B cell (primary cell): ENCODE measurements at regions not wholly inside any gene's neighbourhood (a gene's known extent, or its start where the extent isn't known, plus 50 kb on each side); places are given as distances from the start of the nearest gene placed in this dataset.

Source experiments
- ATAC-seq: fragments of 200-7000 bp; cut with Tn5 transposase; one replicate; pipeline ENCODE4 v1.10.0; 2021; ENCODE audit warnings: low read depth, mild to moderate bottlenecking, moderate number of reproducible peaks, moderate library complexity
- CTCF ChIA-PET: fragments of 350-600 bp; sonication (Branson Sonifier 250); formaldehyde crosslinking; loops from one replicate; lab custom pipeline; 2021; ENCODE audit warnings: antibody characterized with exemption, inconsistent platforms; lab: Charles Lee
- POLR2A ChIA-PET: fragments of 350-600 bp; sonication (Branson Sonifier 250); formaldehyde crosslinking; loops from one replicate; lab custom pipeline; 2021; ENCODE audit warnings: antibody characterized with exemption; lab: Charles Lee
- DNase-seq: peaks from one replicate; pipeline ENCODE4 v3.0.0; 2013
- H2AFZ ChIP-seq: 2 replicates; pipeline ENCODE4 v1.6.1; 2012; ENCODE audit warnings: mild to moderate bottlenecking, low read depth, low read length; ENCODE audit not compliant: insufficient read depth, poor library complexity, severe bottlenecking
- H3K27ac ChIP-seq, 2 donors: 1 replicate in 1 of 2; 2 replicates in 1 of 2; pipeline ENCODE4 v1.5.1; 2012 to 2013; ENCODE audit warnings: low read length in 2 of 2, mild to moderate bottlenecking in 2 of 2, moderate library complexity in 1 of 2
- H3K27me3 ChIP-seq, 4 experiments: fragments of 200-600 bp in 1 of 4; sonication (generic) in 1 of 4; replicated peaks in 1 of 4; 1 replicate in 2 of 4; 2 replicates in 2 of 4; pipeline versions ENCODE4 v1.6.1 to v1.7.0; 2013 to 2016; ENCODE audit warnings: low read length in 3 of 4, mild to moderate bottlenecking in 2 of 4, mixed read lengths in 1 of 4, moderate library complexity in 1 of 4; ENCODE audit not compliant: insufficient read depth in 4 of 4, control insufficient read depth in 3 of 4; ENCODE audit errors: control extremely low read depth in 1 of 4
- H3K36me3 ChIP-seq, 2 experiments: replicated peaks in 1 of 2; 1 replicate in 1 of 2; 2 replicates in 1 of 2; pipeline versions ENCODE4 v1.6.1 to v1.7.1; 2013; ENCODE audit warnings: low read length in 1 of 2; ENCODE audit not compliant: insufficient read depth in 2 of 2, control insufficient read depth in 1 of 2; ENCODE audit errors: control extremely low read depth in 1 of 2, extremely low read depth in 1 of 2
- H3K4me1 ChIP-seq, 2 donors: fragments of 200-600 bp in 1 of 2; sonication (generic) in 1 of 2; 1 replicate in 1 of 2; 2 replicates in 1 of 2; pipeline versions ENCODE4 v1.5.1 to v1.6.1; 2013 to 2017; ENCODE audit warnings: low read length in 2 of 2; ENCODE audit not compliant: control insufficient read depth in 2 of 2, insufficient read depth in 2 of 2
- H3K4me2 ChIP-seq: replicated peaks from 2 replicates; pipeline ENCODE3; 2012; ENCODE audit warnings: mild to moderate bottlenecking, low read depth, low read length; ENCODE audit not compliant: poor library complexity, severe bottlenecking
- H3K4me3 ChIP-seq, 5 experiments: fragments of 200-600 bp in 1 of 5; sonication (generic) in 1 of 5; 1 replicate in 3 of 5; 2 replicates in 2 of 5; pipeline versions ENCODE4 v1.5.1 to v1.7.0; 2011 to 2016; ENCODE audit warnings: low read length in 4 of 5, mild to moderate bottlenecking in 4 of 5, low read depth in 2 of 5, control low read depth in 1 of 5, moderate library complexity in 1 of 5; ENCODE audit not compliant: insufficient read depth in 1 of 5; ENCODE audit errors: control extremely low read depth in 1 of 5, extremely low read depth in 1 of 5
- H3K79me2 ChIP-seq: fragments of 200-600 bp; sonication (generic); one replicate; pipeline ENCODE4 v1.6.0; 2016; ENCODE audit warnings: low read length; ENCODE audit not compliant: control insufficient read depth, insufficient read depth
- H3K9ac ChIP-seq: fragments of 200-600 bp; sonication (generic); 2 replicates; pipeline ENCODE4 v1.6.1; 2017; ENCODE audit warnings: mild to moderate bottlenecking, low read length, moderate library complexity
- H3K9me3 ChIP-seq, 3 donors: one replicate each; pipeline versions ENCODE4 v1.6.1 to v1.7.1; 2013; ENCODE audit warnings: low read length in 2 of 3; ENCODE audit not compliant: control insufficient read depth in 2 of 3, insufficient read depth in 1 of 3; ENCODE audit errors: control extremely low read depth in 1 of 3
- H4K20me1 ChIP-seq: 2 replicates; pipeline ENCODE4 v1.6.0; 2012; ENCODE audit warnings: mild to moderate bottlenecking, low read length; ENCODE audit not compliant: insufficient read depth, control insufficient read depth, poor library complexity, severe bottlenecking
- H3K27ac Mint-ChIP-seq: one replicate; pipeline ENCODE4 v1.8.0; 2021; ENCODE audit warnings: mixed read lengths
- H3K27me3 Mint-ChIP-seq: one replicate; pipeline ENCODE4 v1.8.0; 2021; ENCODE audit warnings: mixed read lengths
- H3K4me1 Mint-ChIP-seq: one replicate; pipeline ENCODE4 v1.8.0; 2021; ENCODE audit warnings: mixed read lengths
- H3K4me3 Mint-ChIP-seq: one replicate; pipeline ENCODE4 v1.8.0; 2021; ENCODE audit warnings: mixed read lengths
- H3K9me3 Mint-ChIP-seq: one replicate; pipeline ENCODE4 v1.8.0; 2022; ENCODE audit warnings: mixed read lengths; ENCODE audit not compliant: insufficient read depth
- EZH2 ChIP-seq: IDR thresholded peaks from 2 replicates; pipeline ENCODE4 v1.6.1; 2012; ENCODE audit warnings: borderline replicate concordance, low read depth, mild to moderate bottlenecking, moderate library complexity, low read length; ENCODE audit not compliant: insufficient read depth, poor library complexity, severe bottlenecking
- WGBS: methylation state at CpG from one replicate; pipeline ENCODE4 v1.1.5; 2013; ENCODE audit warnings: missing lambda C conversion rate; ENCODE audit not compliant: insufficient coverage; 5-methylcytosine and 5-hydroxymethylcytosine counted together
- intact Hi-C: fragments of 100-400 bp; cut with micrococcal nuclease; formaldehyde crosslinking; loops from one replicate; pipeline ENCODE4 v1.10.0; 2022
- TF ChIP-seq, protein P1 (sequence below): fragments of 200-600 bp; IDR thresholded peaks from one replicate; pipeline ENCODE4 v1.8.0; 2022; ENCODE audit warnings: antibody characterized with exemption, mild to moderate bottlenecking

DNA sequence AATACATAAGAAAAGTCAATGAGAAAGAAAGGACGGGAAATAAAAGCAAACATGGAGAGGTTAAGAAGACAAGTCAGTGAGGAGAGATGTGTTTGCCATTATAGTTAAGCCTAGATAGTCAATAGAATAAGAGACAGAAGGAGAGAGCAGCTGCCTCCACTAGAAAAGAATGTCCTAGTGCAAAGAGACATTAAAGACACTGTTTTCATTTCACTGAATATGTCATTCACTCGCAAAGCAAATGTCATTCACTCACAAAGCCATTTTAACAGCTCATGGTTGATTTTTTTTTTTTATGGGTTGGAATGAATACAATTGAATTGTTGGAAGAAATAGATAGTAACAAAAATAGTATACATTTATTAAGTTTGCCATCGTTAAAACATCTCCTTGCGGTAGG is 1007.6 kb downstream of the DNAJB9 start:
- Histone ChIP-seq H3K27ac (no peak overlapping the region), H3K4me1 (no peaks in the 10 kb centered on the region), H3K79me2 (no peaks in the 10 kb centered on the region), H3K4me3 (no peak overlapping the region), H3K36me3 (no peaks in the 10 kb centered on the region), H3K9me3 (no peaks in the 10 kb centered on the region), H4K20me1 (no peaks in the 10 kb centered on the region), H3K27me3 (no peaks in the 10 kb centered on the region), H3K4me2 (no peak overlapping the region), H3K9ac (no peak overlapping the region), H2AFZ (no peak overlapping the region)
- Mint-ChIP-seq H3K4me3 (no peak overlapping the region), H3K27ac (no peak overlapping the region), H3K4me1 (no peaks in the 10 kb centered on the region), H3K9me3 (no peaks in the 10 kb centered on the region), H3K27me3 (no peaks in the 10 kb centered on the region)
- ChIA-PET CTCF (no interaction called here), POLR2A (no interaction called here)
- no CpG with 5 or more reads among the region's 4 CpGs for WGBS
- intact Hi-C loops: no loop called here
- DNase-seq (no peak), ATAC-seq (no peak)
- TF ChIP-seq, protein P1, sequence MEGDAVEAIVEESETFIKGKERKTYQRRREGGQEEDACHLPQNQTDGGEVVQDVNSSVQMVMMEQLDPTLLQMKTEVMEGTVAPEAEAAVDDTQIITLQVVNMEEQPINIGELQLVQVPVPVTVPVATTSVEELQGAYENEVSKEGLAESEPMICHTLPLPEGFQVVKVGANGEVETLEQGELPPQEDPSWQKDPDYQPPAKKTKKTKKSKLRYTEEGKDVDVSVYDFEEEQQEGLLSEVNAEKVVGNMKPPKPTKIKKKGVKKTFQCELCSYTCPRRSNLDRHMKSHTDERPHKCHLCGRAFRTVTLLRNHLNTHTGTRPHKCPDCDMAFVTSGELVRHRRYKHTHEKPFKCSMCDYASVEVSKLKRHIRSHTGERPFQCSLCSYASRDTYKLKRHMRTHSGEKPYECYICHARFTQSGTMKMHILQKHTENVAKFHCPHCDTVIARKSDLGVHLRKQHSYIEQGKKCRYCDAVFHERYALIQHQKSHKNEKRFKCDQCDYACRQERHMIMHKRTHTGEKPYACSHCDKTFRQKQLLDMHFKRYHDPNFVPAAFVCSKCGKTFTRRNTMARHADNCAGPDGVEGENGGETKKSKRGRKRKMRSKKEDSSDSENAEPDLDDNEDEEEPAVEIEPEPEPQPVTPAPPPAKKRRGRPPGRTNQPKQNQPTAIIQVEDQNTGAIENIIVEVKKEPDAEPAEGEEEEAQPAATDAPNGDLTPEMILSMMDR: no peak
- no peak for TF ChIP-seq EZH2

- POLR2A ChIA-PET: no interaction called here
- ATAC-seq (no peak), DNase-seq (no peak)
- Mint-ChIP-seq H3K9me3 (peaks cover 3% of the 10 kb centered on the region), H3K4me1 (no peaks in the 10 kb centered on the region), H3K4me3 (no peak overlapping the region), H3K27me3 (no peaks in the 10 kb centered on the region), H3K27ac (no peak overlapping the region)
- Histone ChIP-seq H3K4me1 (no peaks in the 10 kb centered on the region), H3K9ac (no peak overlapping the region), H4K20me1 (no peaks in the 10 kb centered on the region), H3K27me3 (no peaks in the 10 kb centered on the region), H3K27ac (no peak overlapping the region), H2AFZ (no peak overlapping the region), H3K79me2 (no peaks in the 10 kb centered on the region), H3K9me3 (peaks cover 0 to 8% (median 0%) of the 10 kb centered on the region in 3 donors), H3K36me3 (no peaks in the 10 kb centered on the region), H3K4me2 (no peak overlapping the region), H3K4me3 (no peak overlapping the region)
- CTCF ChIA-PET: no interaction called here
- WGBS: no CpG with 5 or more reads among the region's 4 CpGs
- TF ChIP-seq, protein P1: no peak
- TF ChIP-seq EZH2: no peak
- intact Hi-C loops: no loop called here
These were observed 1010.2 kb downstream of the DNAJB9 start for GRCh38 chr7:109579901-109580300.
